ENCODE measurements at regions not wholly inside any gene's neighbourhood (a gene's known extent, or its start where the extent isn't known, plus 50 kb on each side); places are given as distances from the start of the nearest gene placed in this dataset.

DNA sequence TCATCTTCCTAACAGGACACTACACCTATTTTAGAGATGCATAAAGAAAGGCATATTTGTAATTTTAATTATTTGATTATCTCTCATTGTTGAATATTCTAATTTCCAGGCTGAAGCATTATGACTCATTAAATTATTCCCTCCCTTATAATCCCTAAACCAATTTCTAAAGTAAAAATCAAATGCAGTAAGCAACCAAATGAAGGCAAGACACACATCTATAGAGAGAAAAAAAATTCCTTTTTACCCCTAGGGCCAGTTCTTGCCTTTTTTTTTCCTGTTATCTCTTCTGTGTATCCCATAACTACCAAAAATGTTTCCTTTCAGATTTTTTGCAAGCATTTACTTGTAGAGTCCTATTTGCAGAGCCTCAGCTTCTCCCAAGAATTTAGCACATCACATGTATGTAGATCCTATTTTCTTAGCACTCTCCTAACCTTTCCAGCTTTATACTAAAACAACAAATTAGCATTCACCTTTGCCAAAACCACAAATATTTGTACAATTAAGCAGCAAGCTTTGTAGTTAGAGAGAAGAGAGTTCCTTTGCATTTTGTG is 177.9 kb downstream of the SATB1 start:
- TF ChIP-seq TAF1 (IDR thresholded peaks at IDR 0.05; ENCODE audit: low read depth, low read length): no peak
- no peak for TF ChIP-seq POLR2AphosphoS5 (IDR thresholded peaks at IDR 0.05; ENCODE audit: low read depth, low read length)
- no peak for TF ChIP-seq POLR2A (IDR thresholded peaks at IDR 0.05; ENCODE audit: low read depth, low read length)
- no peak for TF ChIP-seq SPI1 (IDR thresholded peaks at IDR 0.05; ENCODE audit: low read depth, low read length)
- TF ChIP-seq POU2F2 (IDR thresholded peaks at IDR 0.05; ENCODE audit: low read depth, low read length): no peak
- no peak for TF ChIP-seq PAX5 (IDR thresholded peaks at IDR 0.05; ENCODE audit: insufficient read depth, low read length, severe bottlenecking)

Measured in GM12891 (cell line).